OCI-LY3 (cell line): ENCODE measurements at regions not wholly inside any gene's neighbourhood (a gene's known extent, or its start where the extent isn't known, plus 50 kb on each side); places are given as distances from the start of the nearest gene placed in this dataset.

Experiments used
- EZH2phosphoT487 ChIP-seq: fragments of 200-600 bp; shearing (Covaris generic); IDR thresholded peaks from 2 replicates; pipeline ENCODE4 v1.6.1; 2018; ENCODE audit warnings: antibody characterized with exemption, mixed run types, low read depth
- TF ChIP-seq, protein P1 (sequence below): fragments of 200-600, 300-600 bp; sonication (generic); IDR thresholded peaks from 2 replicates; pipeline ENCODE4 v1.5.1; 2014; ENCODE audit warnings: antibody characterized with exemption, low read length, low read depth

DNA sequence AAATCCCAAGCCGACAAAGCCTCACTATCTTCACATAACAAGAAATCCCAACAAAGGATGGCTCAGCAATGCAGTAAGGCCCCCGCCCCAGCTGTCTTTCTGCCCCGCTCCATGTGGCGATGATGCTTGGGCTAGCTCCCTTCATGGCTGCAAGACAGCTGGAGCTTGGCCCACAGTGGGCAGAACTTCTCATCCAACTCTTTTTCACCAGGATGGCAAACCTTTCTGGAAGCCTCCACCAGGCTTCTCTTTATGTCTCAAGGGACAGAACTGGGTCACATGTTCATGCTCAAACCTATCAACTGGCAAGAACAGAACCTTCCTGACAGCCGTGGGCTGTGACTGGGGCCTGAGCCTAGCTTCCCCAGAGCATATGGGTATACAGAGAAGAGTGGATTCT is 260.5 kb upstream of the MKLN1 start:
- TF ChIP-seq, protein P1, sequence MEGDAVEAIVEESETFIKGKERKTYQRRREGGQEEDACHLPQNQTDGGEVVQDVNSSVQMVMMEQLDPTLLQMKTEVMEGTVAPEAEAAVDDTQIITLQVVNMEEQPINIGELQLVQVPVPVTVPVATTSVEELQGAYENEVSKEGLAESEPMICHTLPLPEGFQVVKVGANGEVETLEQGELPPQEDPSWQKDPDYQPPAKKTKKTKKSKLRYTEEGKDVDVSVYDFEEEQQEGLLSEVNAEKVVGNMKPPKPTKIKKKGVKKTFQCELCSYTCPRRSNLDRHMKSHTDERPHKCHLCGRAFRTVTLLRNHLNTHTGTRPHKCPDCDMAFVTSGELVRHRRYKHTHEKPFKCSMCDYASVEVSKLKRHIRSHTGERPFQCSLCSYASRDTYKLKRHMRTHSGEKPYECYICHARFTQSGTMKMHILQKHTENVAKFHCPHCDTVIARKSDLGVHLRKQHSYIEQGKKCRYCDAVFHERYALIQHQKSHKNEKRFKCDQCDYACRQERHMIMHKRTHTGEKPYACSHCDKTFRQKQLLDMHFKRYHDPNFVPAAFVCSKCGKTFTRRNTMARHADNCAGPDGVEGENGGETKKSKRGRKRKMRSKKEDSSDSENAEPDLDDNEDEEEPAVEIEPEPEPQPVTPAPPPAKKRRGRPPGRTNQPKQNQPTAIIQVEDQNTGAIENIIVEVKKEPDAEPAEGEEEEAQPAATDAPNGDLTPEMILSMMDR, result no peak
- TF ChIP-seq EZH2phosphoT487, result no peak
